Occipital lobe (tissue), 1 donor: ENCODE measurements at regions not wholly inside any gene's neighbourhood (a gene's known extent, or its start where the extent isn't known, plus 50 kb on each side); places are given as distances from the start of the nearest gene placed in this dataset.
"Not testable (repeated sequence)": the region's sequence is repeated elsewhere in the genome, so short reads cannot be mapped to it uniquely, and the experiment has no call there.

Experiments
- DNase-seq: peaks from one replicate; lab custom pipeline; 2025; lab: John Stamatoyannopoulos, UW

DNA sequence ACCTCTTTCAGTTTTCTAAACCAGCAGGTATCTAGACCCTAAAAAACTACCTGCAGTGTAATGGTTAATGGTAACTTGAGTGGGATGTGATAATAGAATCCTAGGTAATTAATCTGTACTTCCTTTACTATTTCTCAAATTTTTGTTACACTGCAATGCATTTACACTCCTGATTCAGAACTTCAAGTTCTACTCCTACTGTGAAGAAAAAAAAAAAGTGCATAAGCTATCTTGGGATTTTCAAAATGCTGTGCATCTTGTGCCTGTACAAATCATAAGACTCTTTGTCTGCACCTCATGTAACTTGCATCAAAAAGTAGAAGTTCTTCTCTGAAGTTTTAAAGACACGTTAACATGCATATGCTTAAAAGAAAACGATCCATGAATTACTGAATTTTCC, 554.1 kb downstream of the CETN3 start:
- DNase-seq, result no peak

GRCh38 chr5:89851911-89852310, 557.6 kb downstream of the CETN3 start:
- DNase-seq, result no peak

DNA sequence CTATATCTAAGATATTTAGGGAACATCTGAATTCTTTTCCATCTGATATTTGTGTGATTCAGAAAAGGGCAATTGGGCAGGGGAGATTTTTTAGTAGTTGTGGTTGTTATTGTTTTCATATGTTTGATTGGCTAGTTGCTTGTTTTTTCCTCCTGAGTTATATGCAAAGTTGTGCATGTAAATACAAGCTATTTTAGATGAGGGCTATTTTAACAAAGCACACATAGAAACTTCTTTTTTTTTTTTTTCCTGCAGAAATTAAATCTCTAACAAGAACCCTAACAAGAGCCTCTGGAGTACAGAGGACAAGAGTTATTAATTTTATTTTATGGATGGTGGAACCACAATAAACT, 559.1 kb downstream of the CETN3 start:
- no peak for DNase-seq

GRCh38 chr5:89849830-89850512, 559.6 kb downstream of the CETN3 start:
- no peak for DNase-seq

- no peak for DNase-seq
Observed at GRCh38 chr5:89847743-89848142, 561.8 kb downstream of the CETN3 start.

- no peak for DNase-seq
Observed at GRCh38 chr5:89844548-89844947, 565.0 kb downstream of the CETN3 start.

DNA sequence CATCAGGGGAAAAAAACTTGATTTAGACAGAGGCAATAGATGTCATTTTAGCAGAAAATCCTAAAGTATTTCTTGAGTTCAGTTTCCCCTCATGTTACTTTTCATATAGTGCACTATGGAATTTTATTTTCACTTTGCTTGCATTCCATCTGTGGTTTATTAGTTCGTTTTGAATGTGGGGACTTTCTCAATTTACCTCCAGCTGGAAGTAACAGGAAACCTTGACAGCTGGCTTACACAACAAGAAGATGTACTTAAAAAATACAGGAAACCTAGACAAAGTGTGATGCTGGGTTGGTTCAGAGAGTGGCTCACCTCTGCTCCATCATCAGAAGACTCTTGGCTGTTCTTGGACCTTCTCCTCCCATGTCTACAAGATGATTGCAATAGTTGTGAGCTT, 567.0 kb downstream of the CETN3 start:
- no peak for DNase-seq

DNA sequence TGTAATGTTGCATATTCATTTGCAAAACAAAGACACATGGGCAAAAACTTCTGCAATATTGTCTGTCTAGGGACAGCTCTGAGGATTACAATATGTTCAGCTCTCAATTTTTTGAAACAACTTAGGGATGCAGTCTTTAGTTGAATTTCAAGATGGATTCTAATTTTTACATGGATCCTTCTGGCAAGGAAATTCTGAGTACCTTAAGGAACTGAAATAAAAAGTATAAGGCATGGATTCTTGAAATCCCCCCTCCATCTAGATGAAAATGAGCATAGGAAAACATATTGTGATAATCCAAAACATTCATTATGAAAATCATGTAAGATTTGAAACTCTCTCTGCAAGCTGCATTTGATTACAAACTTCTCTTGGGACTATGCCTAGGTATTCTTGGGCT, 568.6 kb downstream of the CETN3 start:
- no peak for DNase-seq

- DNase-seq, result no peak
Observed at GRCh38 chr5:89830691-89831090, 578.9 kb downstream of the CETN3 start.

DNA sequence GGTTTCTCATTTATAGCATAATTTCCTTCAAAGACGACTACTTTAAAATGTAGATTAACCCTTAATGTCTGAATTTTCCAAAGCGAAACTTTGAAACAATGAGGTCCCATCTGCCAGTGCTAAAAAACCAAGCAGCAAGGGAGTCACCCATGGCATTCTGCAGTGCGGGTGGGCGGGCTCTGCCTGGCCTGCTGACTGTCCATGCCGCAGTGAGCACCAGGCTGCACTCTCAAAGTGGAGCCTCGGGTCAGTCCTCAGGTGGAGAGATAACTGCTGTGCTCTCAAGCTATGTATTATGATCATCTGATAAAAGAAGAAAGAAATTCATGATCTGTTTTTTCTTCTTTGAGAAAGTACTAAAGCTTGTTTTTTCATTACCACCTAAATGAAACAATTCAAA, 581.6 kb downstream of the CETN3 start:
- DNase-seq, result no peak

- peak; percentile 53 for DNase-seq
Observed at GRCh38 chr5:89827359-89827758, 582.2 kb downstream of the CETN3 start.

GRCh38 chr5:89826938-89827337, 582.6 kb downstream of the CETN3 start:
- no peak for DNase-seq

DNA sequence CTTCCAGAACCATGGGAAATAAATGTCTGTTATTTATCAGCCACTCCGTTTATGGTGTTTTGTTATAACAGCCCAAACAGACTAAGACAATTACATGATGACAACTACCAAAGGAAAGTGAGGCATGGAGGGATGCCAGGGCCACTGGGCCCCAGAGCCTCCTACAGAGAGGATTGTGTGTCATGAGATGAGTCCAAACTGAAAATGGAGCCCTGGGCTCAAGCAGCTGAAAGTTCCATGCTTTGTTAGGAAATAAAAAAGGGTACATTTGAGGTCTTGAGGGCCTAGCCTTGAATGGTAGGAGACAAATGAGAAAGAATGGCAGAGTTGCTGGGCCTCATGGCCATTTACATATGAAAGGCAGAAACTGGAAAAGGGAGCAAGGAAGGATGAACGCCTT, 586.5 kb downstream of the CETN3 start:
- no peak for DNase-seq

DNA sequence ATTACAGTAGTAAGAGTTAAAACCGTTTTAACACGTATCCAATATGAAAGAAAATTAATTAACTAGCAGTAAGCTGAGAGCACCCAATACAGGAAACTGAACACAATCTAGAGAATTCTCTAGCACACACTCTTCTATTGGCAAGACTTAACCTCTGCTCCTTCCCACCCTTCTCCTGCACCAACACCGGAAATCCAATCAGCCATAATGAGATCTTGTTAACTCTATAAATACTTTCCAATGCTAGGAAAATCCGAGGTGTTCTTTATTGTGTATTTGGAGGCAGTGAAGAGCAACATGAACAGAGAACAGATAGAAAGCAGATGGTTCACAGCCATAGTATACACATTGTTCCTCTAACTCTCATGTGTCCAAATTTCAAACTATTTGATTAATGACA, 591.7 kb downstream of the CETN3 start:
- no peak for DNase-seq

DNA sequence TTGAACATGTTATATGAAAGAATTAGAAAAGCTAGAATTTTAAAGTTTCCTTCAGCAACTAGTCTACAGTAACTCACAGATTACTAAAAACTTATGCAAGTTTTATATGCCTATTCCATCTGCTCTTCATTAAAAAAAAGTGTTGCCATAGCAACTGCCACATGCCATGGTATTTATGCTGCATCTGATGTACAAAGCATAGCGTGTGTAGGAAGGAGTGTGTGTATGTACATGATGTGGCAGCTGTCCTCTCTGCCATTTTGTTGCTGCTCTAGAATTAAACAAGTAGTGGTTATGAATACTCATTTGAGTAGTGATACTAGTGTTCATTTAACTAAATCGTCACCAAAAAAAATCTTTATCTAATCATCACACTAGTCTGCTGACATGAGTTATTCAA, 593.5 kb downstream of the CETN3 start:
- DNase-seq, result peak; percentile 6

DNA sequence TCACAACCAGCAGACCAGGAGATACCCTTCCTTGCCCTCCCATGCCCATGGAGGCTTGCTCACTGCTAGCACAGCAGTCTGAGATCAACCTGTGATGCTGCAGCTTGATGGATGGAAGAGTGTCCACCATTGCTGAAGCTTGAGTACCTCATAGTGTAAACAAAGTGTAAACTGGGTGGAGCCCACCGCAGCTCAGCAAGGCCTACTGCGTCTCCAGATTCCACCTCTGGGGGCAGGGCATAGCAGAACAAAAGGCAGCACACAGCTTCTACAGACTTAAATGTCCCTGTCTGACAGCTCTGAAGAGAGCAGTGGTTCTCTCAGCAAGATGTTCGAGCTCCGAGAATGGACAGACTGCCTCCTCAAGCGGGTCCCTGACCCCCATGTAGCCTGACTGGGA, 608.8 kb downstream of the CETN3 start:
- not testable (repeated sequence) for DNase-seq

DNA sequence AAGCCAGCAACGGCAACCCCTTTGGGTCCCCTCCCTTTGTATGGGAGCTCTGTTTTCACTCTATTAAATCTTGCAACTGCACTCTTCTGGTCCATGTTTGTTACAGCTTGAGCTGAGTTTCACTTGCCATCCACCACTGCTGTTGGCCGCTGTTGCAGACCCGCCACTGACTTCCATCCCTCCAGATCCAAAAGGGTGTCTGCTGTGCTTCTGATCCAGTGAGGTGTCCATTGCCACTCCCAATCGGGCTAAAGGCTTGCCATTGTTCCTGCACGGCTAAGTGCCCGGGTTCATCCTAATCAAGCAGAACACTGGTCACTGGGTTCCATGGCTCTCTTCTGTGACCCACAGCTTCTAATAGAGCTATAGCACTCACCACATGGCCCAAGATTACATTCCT, 615.1 kb downstream of the CETN3 start:
- DNase-seq, result not testable (repeated sequence)

DNA sequence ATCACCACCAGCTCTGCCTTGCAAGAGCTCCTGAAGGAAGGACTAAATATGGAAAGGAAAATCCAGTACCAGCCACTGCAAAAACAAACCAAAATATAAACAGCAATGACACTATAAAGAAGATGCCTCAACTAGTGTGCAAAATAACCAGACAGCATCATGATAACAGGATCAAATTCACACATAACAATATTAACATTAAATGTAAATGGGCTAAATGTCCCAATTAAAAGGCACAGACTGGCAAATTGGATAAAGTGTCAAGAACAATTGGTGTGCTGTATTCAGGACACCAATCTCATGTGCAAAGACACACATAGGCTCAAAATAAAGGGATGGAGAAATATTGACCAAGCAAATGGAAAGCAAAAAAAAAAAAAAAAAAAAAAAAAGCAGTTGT, 629.8 kb downstream of the CETN3 start:
- not testable (repeated sequence) for DNase-seq

GRCh38 chr5:89777758-89778157, 631.8 kb downstream of the CETN3 start:
- no peak for DNase-seq

DNA sequence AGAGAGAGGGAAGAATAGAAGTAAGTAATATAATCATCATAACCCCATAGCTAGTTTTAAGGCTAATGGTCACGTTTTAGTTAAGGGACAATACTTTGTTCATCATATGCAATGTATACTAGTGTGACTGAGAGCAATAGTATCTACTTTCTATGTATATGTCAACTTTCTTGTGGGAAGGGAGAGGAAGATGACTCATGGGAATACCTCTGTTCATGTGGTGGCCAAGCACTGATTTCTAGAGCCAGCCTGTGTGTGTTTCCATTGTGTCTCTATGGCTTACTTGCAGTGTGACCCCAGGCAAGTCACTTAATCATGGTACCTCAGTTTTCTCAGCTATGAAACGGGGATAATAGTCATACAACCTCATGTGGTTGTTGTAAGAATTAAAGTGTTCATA, 639.6 kb downstream of the CETN3 start:
- no peak for DNase-seq

DNA sequence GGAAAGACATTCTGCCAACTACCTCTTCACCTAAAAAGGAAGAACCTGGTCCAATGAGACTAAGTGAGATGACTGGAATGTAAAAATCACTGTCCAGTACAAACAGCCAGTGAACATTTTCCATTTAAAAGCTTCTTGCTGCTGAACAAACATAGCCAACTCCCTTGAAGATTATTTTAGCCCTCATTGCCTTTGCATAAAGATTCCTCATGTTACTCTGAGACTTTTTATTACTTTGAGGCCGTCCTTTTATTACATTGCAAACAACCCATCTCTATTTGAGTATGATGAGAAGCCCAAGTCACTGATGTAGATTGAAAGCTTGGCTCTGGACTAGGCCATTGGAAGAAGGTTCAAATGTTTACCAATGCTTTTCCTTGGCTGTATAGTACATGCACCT, 649.8 kb downstream of the CETN3 start:
- DNase-seq, result no peak

DNA sequence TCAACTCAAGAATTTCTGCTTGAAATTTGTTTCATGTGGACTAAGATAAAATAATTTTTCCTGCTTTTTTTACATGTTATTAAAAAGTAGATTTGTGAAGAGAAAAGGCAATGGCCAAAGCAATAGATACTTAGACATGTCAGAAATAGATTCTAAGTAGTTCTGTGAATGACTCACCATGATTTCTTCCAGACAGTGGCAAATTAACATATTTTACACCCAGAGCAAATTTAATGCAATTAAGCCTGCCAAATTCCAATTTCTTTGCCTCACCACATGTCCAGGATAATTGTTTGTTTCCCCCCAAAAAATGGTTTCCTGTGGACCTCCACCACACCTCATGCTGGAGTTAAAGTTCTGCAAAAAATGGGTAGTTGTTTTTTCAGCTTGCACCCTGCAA, 651.4 kb downstream of the CETN3 start:
- no peak for DNase-seq

GRCh38 chr5:89756955-89757354, 652.6 kb downstream of the CETN3 start:
- peak; percentile 18 for DNase-seq

DNA sequence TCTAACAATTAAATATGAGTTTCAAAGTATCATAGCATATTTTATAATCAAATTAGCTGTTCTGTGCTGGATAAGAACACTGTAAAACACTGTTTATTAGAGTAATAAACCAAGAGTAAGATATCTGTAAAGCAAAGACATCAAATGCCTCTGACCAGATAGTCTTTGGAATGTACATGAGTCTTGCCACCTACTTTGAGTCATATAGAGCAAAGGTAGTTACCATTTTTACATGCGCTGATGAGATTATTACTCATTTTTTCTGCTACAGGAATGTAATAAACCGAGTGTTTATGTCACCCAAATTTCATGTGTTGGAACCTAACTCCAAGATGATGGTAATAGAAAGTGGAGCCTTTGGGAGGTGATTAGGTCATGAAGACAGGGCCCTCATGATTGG, 654.5 kb downstream of the CETN3 start:
- no peak for DNase-seq
